Testis (tissue), 2 donors: ENCODE measurements at regions not wholly inside any gene's neighbourhood (a gene's known extent, or its start where the extent isn't known, plus 50 kb on each side); places are given as distances from the start of the nearest gene placed in this dataset.

Experiments used
- POLR2A ChIP-seq: fragments of 450-650 bp; IDR thresholded peaks from one replicate; pipeline ENCODE4 v1.6.1; 2017; ENCODE audit warnings: antibody characterized with exemption, mild to moderate bottlenecking, moderate library complexity
- TF ChIP-seq, protein P1 (sequence below), 3 experiments: fragments of 450-650 bp in 2 of 3; fragments of 200-600 bp in 1 of 3; sonication (generic) in 1 of 3; IDR thresholded peaks; one replicate each; pipeline ENCODE4 v1.5.1; 2016 to 2019; ENCODE audit warnings: antibody characterized with exemption in 3 of 3, mild to moderate bottlenecking in 2 of 3, moderate library complexity in 1 of 3

DNA sequence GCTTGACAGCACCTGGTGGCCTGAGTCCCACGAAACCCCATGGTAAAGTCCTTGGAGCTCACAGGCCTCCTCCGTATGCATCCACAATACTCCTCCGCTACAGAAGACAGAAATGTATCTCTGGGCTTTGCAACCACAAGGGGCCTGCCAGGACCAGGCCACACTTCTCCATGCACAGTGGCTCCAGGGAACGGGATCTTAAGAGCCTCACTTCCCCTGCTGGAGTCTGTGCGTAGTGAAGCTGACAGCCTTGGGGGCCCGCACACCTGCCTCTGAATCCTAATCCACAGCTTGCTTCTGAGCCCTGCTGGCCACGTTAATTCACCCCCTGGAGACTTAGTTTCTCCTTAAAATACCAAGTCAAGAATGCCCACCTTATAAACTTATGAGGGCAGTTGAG, 125.7 kb downstream of the COPRS start:
- TF ChIP-seq POLR2A = no peak
- TF ChIP-seq, protein P1, sequence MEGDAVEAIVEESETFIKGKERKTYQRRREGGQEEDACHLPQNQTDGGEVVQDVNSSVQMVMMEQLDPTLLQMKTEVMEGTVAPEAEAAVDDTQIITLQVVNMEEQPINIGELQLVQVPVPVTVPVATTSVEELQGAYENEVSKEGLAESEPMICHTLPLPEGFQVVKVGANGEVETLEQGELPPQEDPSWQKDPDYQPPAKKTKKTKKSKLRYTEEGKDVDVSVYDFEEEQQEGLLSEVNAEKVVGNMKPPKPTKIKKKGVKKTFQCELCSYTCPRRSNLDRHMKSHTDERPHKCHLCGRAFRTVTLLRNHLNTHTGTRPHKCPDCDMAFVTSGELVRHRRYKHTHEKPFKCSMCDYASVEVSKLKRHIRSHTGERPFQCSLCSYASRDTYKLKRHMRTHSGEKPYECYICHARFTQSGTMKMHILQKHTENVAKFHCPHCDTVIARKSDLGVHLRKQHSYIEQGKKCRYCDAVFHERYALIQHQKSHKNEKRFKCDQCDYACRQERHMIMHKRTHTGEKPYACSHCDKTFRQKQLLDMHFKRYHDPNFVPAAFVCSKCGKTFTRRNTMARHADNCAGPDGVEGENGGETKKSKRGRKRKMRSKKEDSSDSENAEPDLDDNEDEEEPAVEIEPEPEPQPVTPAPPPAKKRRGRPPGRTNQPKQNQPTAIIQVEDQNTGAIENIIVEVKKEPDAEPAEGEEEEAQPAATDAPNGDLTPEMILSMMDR (IDR thresholded peaks at IDR 0.05) = no peak
